GM21515 (cell line): ENCODE measurements at regions not wholly inside any gene's neighbourhood (a gene's known extent, or its start where the extent isn't known, plus 50 kb on each side); places are given as distances from the start of the nearest gene placed in this dataset.

Source experiments
- ATAC-seq: cut with Tn5 transposase; IDR thresholded peaks from one replicate; pipeline ENCODE4 v1.9.1; 2021; ENCODE audit not compliant: unreplicated experiment

DNA sequence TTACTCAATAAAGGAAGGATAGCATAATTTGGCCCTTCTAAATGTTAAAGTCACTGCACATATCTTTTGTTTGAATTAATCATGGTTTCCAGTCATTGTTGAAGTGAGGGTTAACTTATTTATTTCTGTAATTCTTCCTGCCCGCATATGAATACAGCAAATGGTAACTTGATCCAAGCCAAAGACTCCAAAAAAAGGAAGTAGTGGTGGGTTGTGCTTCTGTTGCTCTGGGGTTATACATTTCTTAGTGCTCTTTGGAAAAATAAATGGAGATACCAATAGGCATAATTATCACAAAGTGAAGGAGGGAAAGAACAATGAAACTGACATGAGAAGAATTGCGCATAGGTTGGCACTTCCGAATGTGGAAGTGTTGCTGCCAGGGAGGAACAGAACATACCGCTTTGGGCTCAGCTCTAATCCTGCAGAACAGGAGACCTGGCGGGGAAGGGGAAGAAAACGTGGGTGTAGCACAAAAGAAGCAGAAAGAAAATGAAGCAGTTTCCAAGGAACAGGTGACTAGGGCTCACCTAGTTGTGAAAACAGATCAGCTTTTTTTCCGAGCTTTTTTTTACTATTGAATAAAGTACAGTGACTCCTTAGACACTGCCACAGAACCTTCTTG is 69.7 kb upstream of the TAF11L2 start:
- no peak for ATAC-seq

GRCh38 chr5:17429353-17429752 is 68.7 kb upstream of the TAF11L2 start:
- ATAC-seq = no peak

DNA sequence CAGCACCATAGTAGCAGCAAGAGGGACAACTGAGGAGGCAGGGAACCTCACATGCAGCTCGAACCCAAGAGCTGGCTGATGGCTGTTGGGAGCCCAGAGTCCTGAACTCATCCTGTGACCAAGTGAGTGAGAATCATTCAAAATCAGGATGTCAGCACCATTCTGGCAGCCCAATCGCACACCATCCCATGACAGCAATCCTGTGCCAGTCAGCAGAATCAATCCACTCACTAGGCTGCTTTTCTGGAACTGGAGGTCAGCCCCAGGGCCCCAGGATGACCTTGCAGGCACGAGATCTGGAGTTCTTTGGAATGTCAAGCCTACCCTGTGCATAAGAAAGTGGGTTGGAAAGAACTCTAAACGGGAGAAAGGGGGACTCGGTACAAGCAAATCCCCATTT is 67.8 kb upstream of the TAF11L2 start:
- ATAC-seq = no peak

GRCh38 chr5:17431272-17432050 is 66.6 kb upstream of the TAF11L2 start:
- ATAC-seq = no peak

DNA sequence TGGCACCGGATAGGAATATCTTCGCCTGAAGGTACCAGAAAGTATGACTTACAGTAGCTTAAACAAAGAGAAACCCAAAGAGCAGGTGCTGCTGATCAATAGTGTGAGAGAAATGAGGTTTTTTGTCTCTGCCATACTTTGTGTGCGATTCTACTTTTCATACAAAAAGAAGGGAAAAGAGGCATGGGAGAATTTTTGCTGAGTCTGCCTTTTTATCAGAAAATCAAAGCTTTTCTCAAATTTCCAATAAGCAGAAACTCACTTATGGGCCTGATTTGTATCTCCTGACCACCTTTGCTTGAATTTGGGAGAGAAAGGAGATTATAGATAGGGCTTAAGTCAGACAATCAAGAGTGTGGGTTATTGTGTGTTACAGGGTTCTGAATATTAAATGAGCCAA is 65.5 kb upstream of the TAF11L2 start:
- ATAC-seq = no peak

GRCh38 chr5:17433406-17433805 is 64.6 kb upstream of the TAF11L2 start:
- ATAC-seq = no peak

DNA sequence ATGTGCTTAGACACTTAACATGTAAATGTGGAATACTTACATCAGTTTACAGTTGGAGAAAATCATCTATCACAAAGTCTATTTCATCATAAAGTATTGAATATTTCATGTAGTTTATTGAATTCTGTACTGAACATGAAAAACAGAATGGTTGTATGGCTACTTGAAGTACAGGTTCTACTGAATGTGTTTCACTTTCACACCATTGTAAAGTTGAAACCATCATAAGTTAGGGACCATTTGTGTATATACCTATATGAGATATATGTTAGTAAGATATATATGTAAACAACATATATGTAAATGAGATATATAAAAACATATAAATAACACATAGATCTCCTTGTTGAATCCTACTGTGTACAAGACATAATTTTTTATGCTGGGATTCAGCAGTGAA is 63.0 kb upstream of the TAF11L2 start:
- ATAC-seq = peak; percentile 67

- peak; percentile 51 for ATAC-seq
Measured at GRCh38 chr5:17436350-17436749, 61.7 kb upstream of the TAF11L2 start.

GRCh38 chr5:17436761-17437221 is 61.2 kb upstream of the TAF11L2 start:
- ATAC-seq = peak; percentile 84

- no peak for ATAC-seq
Measured at GRCh38 chr5:17438027-17438426, 60.0 kb upstream of the TAF11L2 start.

- no peak for ATAC-seq
Measured at GRCh38 chr5:17439956-17440355, 58.1 kb upstream of the TAF11L2 start.

GRCh38 chr5:17440766-17441165 is 57.3 kb upstream of the TAF11L2 start:
- ATAC-seq = no peak

GRCh38 chr5:17441351-17441750 is 56.7 kb upstream of the TAF11L2 start:
- ATAC-seq = no peak

DNA sequence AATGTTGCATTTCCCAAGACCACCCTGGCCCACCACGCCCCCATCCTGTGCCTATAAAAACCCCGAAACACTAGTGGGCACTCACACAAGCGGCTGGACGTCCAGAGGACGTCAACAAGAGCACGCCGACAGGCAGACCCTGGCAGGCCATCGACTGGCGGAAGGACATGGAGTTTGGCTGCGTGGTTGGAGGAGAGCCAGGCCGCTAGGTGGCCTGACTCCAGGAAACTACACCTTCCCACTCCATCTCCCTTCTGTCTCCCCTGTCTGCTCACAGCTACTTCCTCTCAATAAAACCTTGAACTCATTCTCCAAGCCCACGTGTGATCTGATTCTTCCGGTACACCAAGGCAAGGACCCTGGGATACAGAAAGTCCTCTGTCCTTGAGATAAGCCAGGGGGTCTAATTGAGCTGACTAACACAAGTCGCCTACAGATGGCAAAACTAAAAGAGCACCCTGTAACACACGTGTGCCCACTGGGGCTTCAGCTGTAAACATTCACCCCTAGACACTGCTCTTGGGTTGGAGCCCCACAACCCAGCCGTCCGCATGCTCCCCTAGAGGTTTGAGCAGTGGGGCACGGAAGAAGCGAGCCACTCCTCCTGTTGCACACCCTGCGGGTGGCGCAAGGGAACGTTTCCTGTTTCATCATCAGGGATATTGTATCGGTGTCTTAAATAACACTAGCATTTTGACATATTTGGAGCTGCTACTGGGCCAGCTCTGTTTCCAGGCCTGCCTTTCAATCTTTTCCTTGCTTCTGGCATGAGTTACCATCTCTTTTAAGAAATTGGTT is 54.5 kb upstream of the TAF11L2 start:
- no peak for ATAC-seq

- ATAC-seq = no peak
Measured at GRCh38 chr5:17444496-17444895, 53.5 kb upstream of the TAF11L2 start.

DNA sequence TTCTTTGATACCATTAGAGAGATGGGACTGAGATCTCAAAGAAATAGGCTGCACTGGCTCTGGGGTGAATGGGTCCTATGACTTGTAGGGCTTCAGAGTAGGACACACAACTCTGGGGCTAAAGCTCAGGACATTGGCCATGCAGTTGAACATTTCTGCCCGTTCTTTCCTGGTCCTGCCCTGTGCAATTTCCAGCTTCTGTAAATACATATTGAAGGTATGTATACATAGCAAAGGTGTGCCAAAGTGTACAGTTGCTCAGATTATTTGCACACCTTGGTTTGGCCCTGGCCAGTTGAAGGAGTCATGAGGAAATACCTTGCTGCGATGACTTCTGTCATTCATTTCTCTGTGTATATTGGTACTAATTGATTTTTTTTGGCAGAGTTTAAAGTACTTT is 52.8 kb upstream of the TAF11L2 start:
- no peak for ATAC-seq
